NCI-H226 (cell line): ENCODE measurements at regions not wholly inside any gene's neighbourhood (a gene's known extent, or its start where the extent isn't known, plus 50 kb on each side); places are given as distances from the start of the nearest gene placed in this dataset.
"Not testable (repeated sequence)": the region's sequence is repeated elsewhere in the genome, so short reads cannot be mapped to it uniquely, and the experiment has no call there.

ENCODE experiments used
- DNase-seq: peaks from one replicate; pipeline ENCODE4 v3.0.0-alpha.2; 2015

- DNase-seq = no peak
Observed at GRCh38 chr5:173667702-173668101, 51.3 kb upstream of the BOD1 start.

GRCh38 chr5:173668245-173668800 is 51.9 kb upstream of the BOD1 start:
- no peak for DNase-seq

- no peak for DNase-seq
Observed at GRCh38 chr5:173668910-173669309, 52.5 kb upstream of the BOD1 start.

- DNase-seq = no peak
Observed at GRCh38 chr5:173669483-173669882, 53.0 kb upstream of the BOD1 start.

GRCh38 chr5:173670130-173670651 is 53.7 kb upstream of the BOD1 start:
- DNase-seq = no peak

GRCh38 chr5:173670791-173671120 is 54.3 kb upstream of the BOD1 start:
- DNase-seq = no peak

GRCh38 chr5:173671121-173671949 is 54.9 kb upstream of the BOD1 start:
- no peak for DNase-seq

- DNase-seq = no peak
Observed at GRCh38 chr5:173672166-173672565, 55.7 kb upstream of the BOD1 start.

GRCh38 chr5:173672891-173673290 is 56.4 kb upstream of the BOD1 start:
- no peak for DNase-seq

GRCh38 chr5:173673295-173674101 is 57.0 kb upstream of the BOD1 start:
- no peak for DNase-seq

GRCh38 chr5:173675287-173675996 is 59.0 kb upstream of the BOD1 start:
- DNase-seq = no peak

GRCh38 chr5:173676375-173676774 is 59.9 kb upstream of the BOD1 start:
- no peak for DNase-seq

GRCh38 chr5:173677125-173677672 is 60.7 kb upstream of the BOD1 start:
- no peak for DNase-seq

- no peak for DNase-seq
Observed at GRCh38 chr5:173679909-173680630, 63.6 kb upstream of the BOD1 start.

GRCh38 chr5:173680660-173681242 is 64.3 kb upstream of the BOD1 start:
- DNase-seq = no peak

GRCh38 chr5:173682313-173682712 is 65.9 kb upstream of the BOD1 start:
- no peak for DNase-seq

- not testable (repeated sequence) for DNase-seq
Observed at GRCh38 chr5:173684535-173684934, 68.1 kb upstream of the BOD1 start.

- no peak for DNase-seq
Observed at GRCh38 chr5:173686950-173687349, 70.5 kb upstream of the BOD1 start.

GRCh38 chr5:173688703-173689102 is 72.3 kb upstream of the BOD1 start:
- no peak for DNase-seq

GRCh38 chr5:173689171-173689736 is 72.8 kb upstream of the BOD1 start:
- no peak for DNase-seq

GRCh38 chr5:173689737-173690360 is 73.4 kb upstream of the BOD1 start:
- no peak for DNase-seq
